Keratinocyte (primary cell): ENCODE measurements at regions not wholly inside any gene's neighbourhood (a gene's known extent, or its start where the extent isn't known, plus 50 kb on each side); places are given as distances from the start of the nearest gene placed in this dataset.

Source experiments
- DNase-seq: peaks from one replicate; pipeline ENCODE4 v3.0.0-alpha.2; 2011; ENCODE audit warnings: low read depth, missing footprints, low spot score
- FAIRE-seq: peaks from 2 replicates; lab custom pipeline; 2011; peaks lifted over from hg19 to GRCh38; lab: Jason Lieb, UNC
- H2AFZ ChIP-seq: 2 replicates; pipeline ENCODE4 v1.6.0; 2012; ENCODE audit warnings: low read length, control low read depth, inconsistent platforms; ENCODE audit not compliant: control insufficient read depth
- H3K27ac ChIP-seq: 2 replicates; pipeline ENCODE4 v1.5.1; 2011; ENCODE audit warnings: low read length; ENCODE audit not compliant: control insufficient read depth, insufficient read depth
- H3K27me3 ChIP-seq: 3 replicates; pipeline ENCODE4 v1.6.0; 2011; ENCODE audit warnings: low read length; ENCODE audit not compliant: control insufficient read depth, insufficient read depth; ENCODE audit errors: extremely low read depth
- H3K36me3 ChIP-seq, 2 experiments: 2 replicates in 1 of 2; 3 replicates in 1 of 2; pipeline ENCODE4 v1.5.1; 2011; ENCODE audit warnings: low read length in 2 of 2, mild to moderate bottlenecking in 1 of 2; ENCODE audit not compliant: control insufficient read depth in 2 of 2, insufficient read depth in 2 of 2; ENCODE audit errors: extremely low read depth in 1 of 2
- H3K4me1 ChIP-seq: 3 replicates; pipeline ENCODE4 v1.5.1; 2011; ENCODE audit warnings: low read length; ENCODE audit not compliant: control insufficient read depth, insufficient read depth; ENCODE audit errors: extremely low read depth
- H3K4me2 ChIP-seq: 3 replicates; pipeline ENCODE4 v1.6.0; 2011; ENCODE audit warnings: low read depth, low read length; ENCODE audit not compliant: control insufficient read depth, insufficient read depth; ENCODE audit errors: extremely low read depth
- H3K4me3 ChIP-seq, 3 experiments: fragments of 200-600 bp in 1 of 3; sonication (generic) in 1 of 3; 2 replicates in 2 of 3; 3 replicates in 1 of 3; pipeline ENCODE4 v1.5.1; 2011 to 2016; ENCODE audit warnings: low read length in 3 of 3, mild to moderate bottlenecking in 3 of 3, control low read depth in 2 of 3, inconsistent platforms in 1 of 3, low read depth in 1 of 3, mixed read lengths in 1 of 3, mixed run types in 1 of 3, moderate library complexity in 1 of 3; ENCODE audit not compliant: control insufficient read depth in 2 of 3, insufficient read depth in 2 of 3; ENCODE audit errors: extremely low read depth in 1 of 3
- H3K79me2 ChIP-seq: 2 replicates; pipeline ENCODE4 v1.6.0; 2012; ENCODE audit warnings: low read length; ENCODE audit not compliant: control insufficient read depth, insufficient read depth
- H3K9ac ChIP-seq: 3 replicates; pipeline ENCODE4 v1.6.0; 2011; ENCODE audit warnings: low read length; ENCODE audit not compliant: control insufficient read depth, insufficient read depth; ENCODE audit errors: extremely low read depth
- H3K9me1 ChIP-seq: 3 replicates; pipeline ENCODE4 v1.6.0; 2011; ENCODE audit warnings: low read length; ENCODE audit not compliant: control insufficient read depth, insufficient read depth; ENCODE audit errors: extremely low read depth
- H3K9me3 ChIP-seq: 2 replicates; pipeline ENCODE4 v1.5.1; 2012; ENCODE audit warnings: low read depth, low read length; ENCODE audit not compliant: control insufficient read depth
- H4K20me1 ChIP-seq: 3 replicates; pipeline ENCODE4 v1.6.0; 2011; ENCODE audit warnings: low read length; ENCODE audit not compliant: control insufficient read depth, insufficient read depth; ENCODE audit errors: extremely low read depth
- EZH2 ChIP-seq: IDR thresholded peaks from one replicate; pipeline ENCODE4 v1.6.1; 2012; ENCODE audit warnings: inconsistent platforms, mild to moderate bottlenecking, low read length, moderate library complexity
- dilution Hi-C: fragments of 300-500 bp; cut with MboI; formaldehyde crosslinking; loops from one replicate; pipeline ENCODE4 v1.7.0; 2020; ENCODE audit warnings: low sequenced_read_pairs; ENCODE audit not compliant: extremely low pct_ligation_motif_present
- TF ChIP-seq, protein P1 (sequence below), 3 experiments: IDR thresholded peaks in 1 of 3; conservative IDR thresholded peaks in 1 of 3; optimal IDR thresholded peaks in 1 of 3; 2 replicates in 2 of 3; 3 replicates in 1 of 3; pipeline versions ENCODE3 to v1.5.1; 2011; ENCODE audit warnings: low read length in 3 of 3, mild to moderate bottlenecking in 3 of 3, moderate library complexity in 2 of 3, control low read depth in 1 of 3, inconsistent platforms in 1 of 3; ENCODE audit not compliant: insufficient read depth in 2 of 3; ENCODE audit errors: extremely low read depth in 1 of 3

GRCh38 chr14:25759256-25759655 is 709.3 kb upstream of the STXBP6 start:
- no peak for TF ChIP-seq EZH2
- TF ChIP-seq, protein P1, sequence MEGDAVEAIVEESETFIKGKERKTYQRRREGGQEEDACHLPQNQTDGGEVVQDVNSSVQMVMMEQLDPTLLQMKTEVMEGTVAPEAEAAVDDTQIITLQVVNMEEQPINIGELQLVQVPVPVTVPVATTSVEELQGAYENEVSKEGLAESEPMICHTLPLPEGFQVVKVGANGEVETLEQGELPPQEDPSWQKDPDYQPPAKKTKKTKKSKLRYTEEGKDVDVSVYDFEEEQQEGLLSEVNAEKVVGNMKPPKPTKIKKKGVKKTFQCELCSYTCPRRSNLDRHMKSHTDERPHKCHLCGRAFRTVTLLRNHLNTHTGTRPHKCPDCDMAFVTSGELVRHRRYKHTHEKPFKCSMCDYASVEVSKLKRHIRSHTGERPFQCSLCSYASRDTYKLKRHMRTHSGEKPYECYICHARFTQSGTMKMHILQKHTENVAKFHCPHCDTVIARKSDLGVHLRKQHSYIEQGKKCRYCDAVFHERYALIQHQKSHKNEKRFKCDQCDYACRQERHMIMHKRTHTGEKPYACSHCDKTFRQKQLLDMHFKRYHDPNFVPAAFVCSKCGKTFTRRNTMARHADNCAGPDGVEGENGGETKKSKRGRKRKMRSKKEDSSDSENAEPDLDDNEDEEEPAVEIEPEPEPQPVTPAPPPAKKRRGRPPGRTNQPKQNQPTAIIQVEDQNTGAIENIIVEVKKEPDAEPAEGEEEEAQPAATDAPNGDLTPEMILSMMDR (optimal IDR thresholded peaks at IDR 0.05 in 1 of 3, IDR thresholded peaks at IDR 0.05 in 1 of 3, conservative IDR thresholded peaks at IDR 0.05 in 1 of 3; ENCODE audit: extremely low read depth in 1 of 3, insufficient read depth in 2 of 3, low read length in 3 of 3): no peak
- H2AFZ ChIP-seq: no peak overlapping the region
- no peak for FAIRE-seq

DNA sequence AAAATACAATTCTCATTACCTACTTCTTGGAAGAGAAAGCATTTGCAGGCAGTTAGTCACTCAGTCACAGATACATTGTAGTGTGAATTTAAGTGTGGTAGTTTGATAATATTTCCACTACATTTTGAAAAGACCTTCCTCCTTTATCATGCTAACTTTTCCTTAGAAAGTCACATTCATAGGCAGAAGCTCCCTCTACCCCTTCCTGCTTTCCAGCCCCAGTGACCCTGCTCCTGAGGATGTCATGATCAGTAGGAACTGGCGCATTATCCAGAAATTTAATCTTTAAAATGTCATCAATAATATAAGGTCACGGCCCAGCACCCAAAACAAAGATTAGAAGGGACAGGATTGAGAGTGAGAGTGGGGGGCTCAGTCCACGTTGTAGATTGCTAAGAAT is 707.4 kb upstream of the STXBP6 start:
- Histone ChIP-seq H3K4me1 (no peaks in the 10 kb centered on the region), H3K36me3 (no peaks in the 10 kb centered on the region), H3K27me3 (no peaks in the 10 kb centered on the region), H3K9me3 (no peaks in the 10 kb centered on the region), H3K4me3 (no peak overlapping the region), H3K9me1 (no peaks in the 10 kb centered on the region), H2AFZ (no peak overlapping the region), H3K79me2 (no peaks in the 10 kb centered on the region), H3K9ac (no peak overlapping the region), H3K4me2 (no peak overlapping the region), H4K20me1 (no peaks in the 10 kb centered on the region), H3K27ac (no peak overlapping the region)
- FAIRE-seq (no peak), DNase-seq (no peak)
- TF ChIP-seq, protein P1 (optimal IDR thresholded peaks at IDR 0.05 in 1 of 3, IDR thresholded peaks at IDR 0.05 in 1 of 3, conservative IDR thresholded peaks at IDR 0.05 in 1 of 3; ENCODE audit: extremely low read depth in 1 of 3, insufficient read depth in 2 of 3, low read length in 3 of 3): no peak
- no peak for TF ChIP-seq EZH2
- dilution Hi-C loops: no loop called here

More at GRCh38 chr14:25759256-25759655, 709.3 kb upstream of the STXBP6 start:
- no peak for DNase-seq
- Histone ChIP-seq H3K4me1 (no peaks in the 10 kb centered on the region), H3K9me1 (no peaks in the 10 kb centered on the region), H3K36me3 (no peaks in the 10 kb centered on the region), H3K4me3 (no peak overlapping the region), H4K20me1 (no peaks in the 10 kb centered on the region), H3K79me2 (no peaks in the 10 kb centered on the region), H3K9ac (no peak overlapping the region), H3K27ac (no peak overlapping the region), H3K27me3 (no peaks in the 10 kb centered on the region), H3K9me3 (no peaks in the 10 kb centered on the region), H3K4me2 (no peak overlapping the region)
- dilution Hi-C loops: no loop called here
